ENCODE measurements at regions not wholly inside any gene's neighbourhood (a gene's known extent, or its start where the extent isn't known, plus 50 kb on each side); places are given as distances from the start of the nearest gene placed in this dataset.

- DNase-seq (ENCODE audit: low spot score): no peak
These were observed 75.4 kb upstream of the FSHB start for GRCh38 chr11:30155428-30155827.

GRCh38 chr11:30159546-30159945, 71.3 kb upstream of the FSHB start:
- DNase-seq (ENCODE audit: low spot score): no peak

- no peak for DNase-seq (ENCODE audit: low spot score)
These were observed 65.2 kb upstream of the FSHB start for GRCh38 chr11:30165652-30166051.

- no peak for DNase-seq (ENCODE audit: low spot score)
These were observed 59.2 kb upstream of the FSHB start for GRCh38 chr11:30171661-30172060.

GRCh38 chr11:30172158-30172557, 58.7 kb upstream of the FSHB start:
- DNase-seq (ENCODE audit: low spot score): no peak

GRCh38 chr11:30172883-30173311, 57.9 kb upstream of the FSHB start:
- DNase-seq (ENCODE audit: low spot score): no peak

- DNase-seq (ENCODE audit: low spot score): no peak
These were observed 56.4 kb upstream of the FSHB start for GRCh38 chr11:30174265-30175020.

Measured in kidney capillary endothelial cell (primary cell).